ENCODE measurements at regions not wholly inside any gene's neighbourhood (a gene's known extent, or its start where the extent isn't known, plus 50 kb on each side); places are given as distances from the start of the nearest gene placed in this dataset.
A peak's percentile ranks its signal among the peaks of the same experiment; 100 is the strongest.
"Not testable (repeated sequence)": the region's sequence is repeated elsewhere in the genome, so short reads cannot be mapped to it uniquely, and the experiment has no call there.

DNA sequence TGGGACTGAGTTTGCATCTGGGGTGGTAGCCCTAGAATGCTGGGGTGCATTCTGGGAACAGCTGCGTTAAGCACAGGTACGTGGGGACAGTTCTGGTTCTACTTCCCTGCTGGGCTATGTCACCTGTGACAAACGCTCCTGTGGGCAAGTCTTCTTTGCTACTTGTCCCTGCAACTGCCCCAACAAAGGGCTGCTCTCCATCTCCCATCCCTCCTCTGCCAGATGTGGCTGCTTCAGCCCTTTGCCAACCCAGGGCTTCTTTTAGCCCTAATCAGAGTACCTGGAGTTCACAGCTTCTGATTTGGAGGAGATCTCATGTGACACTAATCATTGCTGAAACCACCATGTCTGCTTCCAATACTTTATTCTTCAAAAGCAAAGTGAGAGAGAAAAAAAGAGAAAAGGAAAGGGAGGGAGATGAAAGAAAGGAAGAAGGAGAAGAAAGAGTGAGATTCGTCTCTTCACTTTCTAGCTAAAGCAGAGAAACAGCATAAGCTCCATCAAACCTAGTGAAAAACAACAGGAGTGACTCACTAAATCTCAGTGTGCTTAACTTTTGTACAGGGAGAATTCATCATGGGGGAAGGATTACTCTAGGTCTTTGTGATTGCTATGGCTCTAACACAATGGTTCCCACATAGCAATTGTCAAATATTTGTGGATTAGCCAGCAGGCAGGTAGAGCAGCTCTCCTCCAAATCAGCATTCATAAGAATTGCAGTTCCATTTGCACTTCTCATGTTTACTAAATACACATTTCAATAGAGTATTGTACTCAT is 174.8 kb downstream of the LRIG3 start:
- no peak overlapping the region for H3K4me3 ChIP-seq (replicated peaks in 1 of 2; ENCODE audit: low read depth in 2 of 2, low read length in 2 of 2)
- TF ChIP-seq, protein P1, sequence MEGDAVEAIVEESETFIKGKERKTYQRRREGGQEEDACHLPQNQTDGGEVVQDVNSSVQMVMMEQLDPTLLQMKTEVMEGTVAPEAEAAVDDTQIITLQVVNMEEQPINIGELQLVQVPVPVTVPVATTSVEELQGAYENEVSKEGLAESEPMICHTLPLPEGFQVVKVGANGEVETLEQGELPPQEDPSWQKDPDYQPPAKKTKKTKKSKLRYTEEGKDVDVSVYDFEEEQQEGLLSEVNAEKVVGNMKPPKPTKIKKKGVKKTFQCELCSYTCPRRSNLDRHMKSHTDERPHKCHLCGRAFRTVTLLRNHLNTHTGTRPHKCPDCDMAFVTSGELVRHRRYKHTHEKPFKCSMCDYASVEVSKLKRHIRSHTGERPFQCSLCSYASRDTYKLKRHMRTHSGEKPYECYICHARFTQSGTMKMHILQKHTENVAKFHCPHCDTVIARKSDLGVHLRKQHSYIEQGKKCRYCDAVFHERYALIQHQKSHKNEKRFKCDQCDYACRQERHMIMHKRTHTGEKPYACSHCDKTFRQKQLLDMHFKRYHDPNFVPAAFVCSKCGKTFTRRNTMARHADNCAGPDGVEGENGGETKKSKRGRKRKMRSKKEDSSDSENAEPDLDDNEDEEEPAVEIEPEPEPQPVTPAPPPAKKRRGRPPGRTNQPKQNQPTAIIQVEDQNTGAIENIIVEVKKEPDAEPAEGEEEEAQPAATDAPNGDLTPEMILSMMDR (IDR thresholded peaks at IDR 0.05; ENCODE audit: low read depth, low read length) = no peak
- peak in 1 of 2 donors; percentile 24 for DNase-seq (ENCODE audit: low read depth in 2 of 2)

DNA sequence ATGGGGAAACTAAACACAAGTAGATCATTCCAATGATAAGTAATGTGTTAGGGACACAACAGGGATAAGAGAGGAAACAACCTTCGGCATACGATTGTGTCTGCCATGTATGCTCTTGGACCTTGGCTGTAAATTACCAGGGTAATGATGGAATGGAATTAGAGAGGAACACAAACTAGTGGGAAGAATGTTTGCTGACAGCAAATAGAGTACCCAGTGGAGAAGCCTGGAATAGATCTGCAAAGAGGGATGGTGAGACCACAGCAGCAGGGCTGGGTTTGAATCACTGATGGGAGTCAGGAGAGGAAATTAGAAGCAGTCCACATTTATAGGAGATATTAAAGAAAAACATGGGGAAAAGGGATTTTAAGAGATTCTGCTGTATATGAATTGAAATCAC is 172.8 kb downstream of the LRIG3 start:
- no peak for DNase-seq (ENCODE audit: low read depth in 2 of 2)
- TF ChIP-seq, protein P1 (IDR thresholded peaks at IDR 0.05; ENCODE audit: low read depth, low read length) = no peak
- no peak overlapping the region for H3K4me3 ChIP-seq (replicated peaks in 1 of 2; ENCODE audit: low read depth in 2 of 2, low read length in 2 of 2)

DNA sequence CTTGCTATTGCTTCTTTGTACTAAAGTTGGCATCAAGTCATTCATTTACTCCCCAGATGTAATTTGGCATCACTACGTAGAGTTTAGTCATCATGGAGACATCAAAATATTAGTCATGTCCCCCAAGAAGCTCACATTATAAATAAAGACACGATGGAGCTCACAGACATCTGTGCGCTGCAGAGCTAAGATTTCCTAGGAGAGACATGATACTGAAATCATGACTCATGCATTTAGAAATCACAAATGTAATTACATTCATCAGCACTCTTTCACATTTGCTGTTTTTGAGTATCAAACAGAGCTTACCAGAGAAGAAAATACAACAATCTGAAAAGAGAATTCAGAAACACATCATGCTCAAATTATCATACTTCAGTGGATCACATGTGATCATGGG is 169.8 kb downstream of the LRIG3 start:
- H3K4me3 ChIP-seq (replicated peaks in 1 of 2; ENCODE audit: low read depth in 2 of 2, low read length in 2 of 2) = no peak overlapping the region
- TF ChIP-seq, protein P1 (IDR thresholded peaks at IDR 0.05; ENCODE audit: low read depth, low read length) = no peak
- peak; percentile 72 to 95 for DNase-seq (ENCODE audit: low read depth in 2 of 2)

DNA sequence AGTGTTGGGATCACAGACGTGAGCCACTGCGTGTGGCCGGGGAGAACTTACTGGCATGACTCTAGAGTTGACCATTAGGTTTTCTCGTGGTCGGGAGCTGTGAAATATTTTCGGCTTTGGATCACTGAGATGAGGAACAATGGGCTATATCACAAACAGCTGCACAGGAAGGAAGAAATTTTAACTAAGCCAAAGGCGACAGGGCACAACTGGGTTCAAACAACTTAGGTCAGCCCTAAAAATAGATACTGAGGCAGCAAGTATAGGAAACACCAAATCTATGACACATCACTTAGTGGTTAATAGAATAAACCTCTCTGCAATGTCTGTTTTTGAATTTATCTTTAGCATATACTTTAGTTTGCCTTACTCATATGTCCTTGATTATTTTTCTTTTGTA is 162.9 kb downstream of the LRIG3 start:
- TF ChIP-seq, protein P1 (IDR thresholded peaks at IDR 0.05; ENCODE audit: low read depth, low read length) = no peak
- DNase-seq (ENCODE audit: low read depth in 2 of 2) = peak; percentile 22 to 93
- no peak overlapping the region for H3K4me3 ChIP-seq (replicated peaks in 1 of 2; ENCODE audit: low read depth in 2 of 2, low read length in 2 of 2)

DNA sequence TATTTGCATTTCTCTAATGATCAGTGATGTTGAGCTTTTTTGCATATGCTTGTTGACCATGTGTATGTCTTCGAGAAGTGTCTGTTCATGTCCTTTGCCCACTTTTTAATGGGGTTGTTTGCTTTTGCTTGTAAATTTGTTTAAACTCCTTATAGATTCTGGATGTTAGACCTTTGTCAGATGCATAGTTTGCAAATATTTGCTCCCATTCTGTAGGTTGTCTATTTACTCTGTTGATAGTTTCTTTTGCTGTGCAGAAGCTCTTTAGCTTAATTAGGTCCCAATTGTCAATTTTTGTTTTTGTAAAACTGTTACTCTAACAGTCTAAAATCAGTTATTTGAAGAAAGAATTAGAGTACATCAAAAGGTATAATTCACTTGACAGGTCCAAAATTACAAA is 160.6 kb downstream of the LRIG3 start:
- DNase-seq (ENCODE audit: low read depth in 2 of 2); H3K4me3 ChIP-seq (replicated peaks in 1 of 2; ENCODE audit: low read depth in 2 of 2, low read length in 2 of 2): not testable (repeated sequence)

DNA sequence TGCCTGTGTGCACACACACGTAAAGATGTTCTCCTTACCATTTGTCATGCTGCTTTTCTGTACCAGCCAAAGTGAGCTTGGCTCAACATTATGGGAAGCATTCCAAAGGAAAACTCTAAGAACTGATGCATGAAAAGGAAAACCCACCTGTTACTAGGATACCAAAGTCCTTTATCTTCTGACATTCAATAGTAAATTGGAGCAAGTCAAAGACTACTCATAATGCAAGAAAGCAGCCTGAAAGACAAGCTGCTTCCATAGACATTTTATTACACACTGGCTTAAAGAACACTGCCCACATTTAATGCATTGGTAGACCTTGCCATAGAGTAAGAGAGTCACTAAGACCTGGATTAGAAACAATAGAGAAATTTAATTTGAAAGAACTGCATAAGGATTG is 159.0 kb downstream of the LRIG3 start:
- DNase-seq (ENCODE audit: low read depth in 2 of 2) = no peak
- TF ChIP-seq, protein P1 (IDR thresholded peaks at IDR 0.05; ENCODE audit: low read depth, low read length) = no peak
- no peak overlapping the region for H3K4me3 ChIP-seq (replicated peaks in 1 of 2; ENCODE audit: low read depth in 2 of 2, low read length in 2 of 2)

DNA sequence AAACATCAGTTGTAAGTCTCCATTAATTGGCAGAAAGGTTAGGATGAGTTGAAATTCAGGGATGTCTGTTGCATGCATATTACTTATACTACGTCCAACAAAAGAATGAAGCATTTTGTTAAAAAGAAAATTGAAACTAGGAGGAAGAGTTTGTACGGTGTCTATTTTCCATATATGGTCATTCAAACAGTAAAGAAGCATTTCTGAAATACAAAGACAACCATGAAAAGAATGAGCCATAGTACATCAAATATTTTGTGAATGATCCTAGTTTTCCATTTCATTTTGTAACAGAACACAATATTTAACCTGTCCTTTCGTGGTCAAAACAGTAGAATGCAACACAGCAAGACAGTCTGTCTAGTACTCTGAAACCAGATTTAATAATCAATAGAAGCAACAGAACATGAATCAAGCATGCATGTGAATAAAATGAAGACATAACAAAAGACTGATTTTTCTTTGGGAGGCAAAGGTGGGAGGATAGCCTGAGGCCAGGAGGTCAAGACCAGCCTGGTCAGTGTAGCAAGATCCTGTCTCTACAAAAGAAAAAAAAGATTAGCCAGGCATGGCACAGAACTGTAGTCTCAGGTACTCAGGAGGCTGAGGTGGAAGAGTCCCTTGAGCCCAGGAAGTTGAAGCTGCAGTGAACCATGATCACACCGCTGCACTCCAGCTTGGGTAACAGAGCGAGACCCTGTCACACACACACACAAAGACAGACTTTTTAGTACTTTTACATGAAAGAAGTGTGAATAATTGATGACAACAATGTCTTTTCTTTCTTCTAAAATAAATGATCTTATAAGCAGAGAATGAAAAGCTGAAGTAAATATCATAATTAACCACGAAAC is 156.0 kb downstream of the LRIG3 start:
- H3K4me3 ChIP-seq (replicated peaks in 1 of 2; ENCODE audit: low read depth in 2 of 2, low read length in 2 of 2) = no peak overlapping the region
- DNase-seq (ENCODE audit: low read depth in 2 of 2) = peak in 1 of 2 donors; percentile 55
- TF ChIP-seq, protein P1 (IDR thresholded peaks at IDR 0.05; ENCODE audit: low read depth, low read length) = no peak

Measured in cardiac fibroblast (primary cell).